H1 (cell line): ENCODE measurements at regions not wholly inside any gene's neighbourhood (a gene's known extent, or its start where the extent isn't known, plus 50 kb on each side); places are given as distances from the start of the nearest gene placed in this dataset.

Experiments
- CBX5 ChIP-seq: fragments of 300-800, 300-1000 bp; sonication (generic); IDR thresholded peaks from 2 replicates; pipeline ENCODE4 v1.7.1; 2016; ENCODE audit warnings: antibody characterized with exemption, low read length, low read depth
- CHD1 ChIP-seq: IDR thresholded peaks from 2 replicates; pipeline ENCODE4 v1.6.1; 2012; ENCODE audit warnings: low read depth, low read length, improper control_type of control experiment
- CHD7 ChIP-seq: fragments of 300-600 bp; sonication (generic); IDR thresholded peaks from 2 replicates; pipeline ENCODE4 v1.7.1; 2012; ENCODE audit warnings: low read length, moderate library complexity, mild to moderate bottlenecking, inconsistent platforms; ENCODE audit not compliant: insufficient replicate concordance
- NRF1 ChIP-seq: IDR thresholded peaks from 2 replicates; pipeline ENCODE4 v1.6.1; 2011; ENCODE audit warnings: mild to moderate bottlenecking, low read depth, low read length, improper control_type of control experiment
- RAD21 ChIP-seq, 2 experiments: IDR thresholded peaks in 1 of 2; conservative IDR thresholded peaks in 1 of 2; 2 replicates each; pipeline ENCODE4 v1.6.1; 2011; ENCODE audit warnings: low read depth in 2 of 2, low read length in 2 of 2, improper control_type of control experiment in 1 of 2, inconsistent platforms in 1 of 2, mild to moderate bottlenecking in 1 of 2, moderate library complexity in 1 of 2
- SP1 ChIP-seq: IDR thresholded peaks from 2 replicates; pipeline ENCODE4 v1.6.1; 2011; ENCODE audit warnings: low read depth, low read length
- ZNF274 ChIP-seq: IDR thresholded peaks from 2 replicates; pipeline ENCODE4 v1.7.0; 2012; ENCODE audit warnings: low read length, borderline replicate concordance; ENCODE audit errors: extremely low read depth
- TF ChIP-seq, protein P1 (sequence below): IDR thresholded peaks from 2 replicates; pipeline ENCODE4 v1.6.1; 2011; ENCODE audit warnings: low read length, improper control_type of control experiment

GRCh38 chr6:163945808-163946207 is 531.3 kb downstream of the QKI start (continued):
- TF ChIP-seq CHD7, result no peak
- no peak for TF ChIP-seq SP1
- TF ChIP-seq, protein P1, sequence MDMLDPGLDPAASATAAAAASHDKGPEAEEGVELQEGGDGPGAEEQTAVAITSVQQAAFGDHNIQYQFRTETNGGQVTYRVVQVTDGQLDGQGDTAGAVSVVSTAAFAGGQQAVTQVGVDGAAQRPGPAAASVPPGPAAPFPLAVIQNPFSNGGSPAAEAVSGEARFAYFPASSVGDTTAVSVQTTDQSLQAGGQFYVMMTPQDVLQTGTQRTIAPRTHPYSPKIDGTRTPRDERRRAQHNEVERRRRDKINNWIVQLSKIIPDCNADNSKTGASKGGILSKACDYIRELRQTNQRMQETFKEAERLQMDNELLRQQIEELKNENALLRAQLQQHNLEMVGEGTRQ, result no peak
- no peak for TF ChIP-seq ZNF274
- no peak for TF ChIP-seq CHD1
- no peak for TF ChIP-seq NRF1
- TF ChIP-seq RAD21 (IDR thresholded peaks at IDR 0.05 in 1 of 2, conservative IDR thresholded peaks at IDR 0.05 in 1 of 2; ENCODE audit: low read depth in 2 of 2, low read length in 2 of 2), result no peak
- no peak for TF ChIP-seq CBX5
